ENCODE measurements at regions not wholly inside any gene's neighbourhood (a gene's known extent, or its start where the extent isn't known, plus 50 kb on each side); places are given as distances from the start of the nearest gene placed in this dataset.

DNA sequence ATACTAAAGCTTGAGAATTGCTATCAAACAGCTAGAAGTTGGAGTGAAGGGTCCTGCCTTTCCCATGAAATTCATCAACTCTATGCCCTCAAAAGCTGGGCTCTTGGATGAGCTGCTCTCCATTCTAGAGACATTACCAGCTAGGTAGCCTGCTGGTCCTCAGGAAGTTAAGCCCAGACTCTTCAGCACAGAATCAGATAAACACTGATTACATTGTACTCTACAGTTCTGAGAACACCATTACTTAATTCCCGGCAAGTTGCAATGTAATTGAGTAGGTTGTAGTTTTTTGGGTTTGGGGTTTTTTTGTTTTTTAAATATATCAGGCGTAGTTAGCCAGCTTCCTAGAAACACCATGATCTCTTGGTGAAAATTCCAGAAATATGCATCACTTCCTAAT lies 84.1 kb upstream of the PIK3CG start:
- 100% methylated on average over 2 of the region's 2 CpGs; no CpG with 5 or more reads in 1 of the 2 experiments for WGBS, 2 experiments (ENCODE audit: insufficient coverage in 1 of 2, insufficient read length in 1 of 2)
- H3K27me3 Mint-ChIP-seq (ENCODE audit: insufficient read depth) = peaks cover 3% of the 10 kb centered on the region
- no peak for DNase-seq

DNA sequence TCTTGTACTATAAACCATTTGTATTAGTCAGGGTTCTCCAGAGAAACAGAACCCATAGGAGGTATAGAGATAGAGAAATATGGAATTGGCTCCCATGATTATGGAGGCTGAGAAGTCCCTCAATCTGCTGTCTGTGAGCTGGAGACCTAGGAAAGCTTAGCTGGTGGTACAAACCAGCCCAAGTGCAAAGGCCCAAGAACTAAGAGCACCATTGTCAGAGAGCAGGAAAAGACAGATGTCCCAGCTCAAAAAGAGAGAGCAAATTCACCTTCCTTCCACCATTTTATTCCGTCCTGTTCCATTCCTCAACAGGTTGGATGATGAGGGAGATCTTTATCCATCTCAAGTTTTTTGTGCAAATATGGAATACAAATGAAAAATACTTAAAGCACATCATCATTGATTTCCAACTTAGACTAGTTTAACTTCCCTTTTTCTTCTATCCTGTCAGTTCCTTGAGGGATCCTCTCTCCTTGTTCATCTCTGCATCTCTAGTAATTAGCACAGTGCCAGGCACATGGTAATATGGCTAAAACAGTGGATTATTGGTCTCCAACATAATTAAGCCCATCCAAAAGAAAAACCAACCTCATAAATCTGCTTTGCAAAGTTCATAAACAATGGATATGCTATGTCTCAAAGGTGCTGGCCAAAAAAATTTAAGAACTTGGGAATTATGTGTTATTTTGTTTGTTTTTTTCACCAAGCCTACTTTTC lies 83.1 kb upstream of the PIK3CG start:
- H3K9me3 Mint-ChIP-seq = no peaks in the 10 kb centered on the region
- H3K27ac Mint-ChIP-seq = no peak overlapping the region
- H3K27ac ChIP-seq (ENCODE audit: low read depth, low read length) = no peak overlapping the region
- no peaks in the 10 kb centered on the region for H3K27me3 ChIP-seq (ENCODE audit: control insufficient read depth, insufficient read depth, low read length, poor library complexity, severe bottlenecking)
- H3K36me3 ChIP-seq (ENCODE audit: control insufficient read depth, insufficient read depth, low read length) = no peaks in the 10 kb centered on the region
- H3K4me1 Mint-ChIP-seq = no peaks in the 10 kb centered on the region
- peaks cover 1% of the 10 kb centered on the region for H3K27me3 Mint-ChIP-seq (ENCODE audit: insufficient read depth)
- no peak for DNase-seq
- no peaks in the 10 kb centered on the region for H3K4me1 ChIP-seq (ENCODE audit: control insufficient read depth, insufficient read depth, low read length)
- H3K36me3 Mint-ChIP-seq (ENCODE audit: low read depth) = no peaks in the 10 kb centered on the region
- H3K9ac ChIP-seq (ENCODE audit: extremely low read depth, low read length, poor library complexity, severe bottlenecking) = no peak overlapping the region
- WGBS, 2 experiments (ENCODE audit: insufficient coverage in 1 of 2, insufficient read length in 1 of 2) = 40% methylated on average over 1 of the region's 1 CpG; no CpG with 5 or more reads in 1 of the 2 experiments
- no peak overlapping the region for H3K4me3 ChIP-seq (ENCODE audit: low read length)
- TF ChIP-seq, protein P1, sequence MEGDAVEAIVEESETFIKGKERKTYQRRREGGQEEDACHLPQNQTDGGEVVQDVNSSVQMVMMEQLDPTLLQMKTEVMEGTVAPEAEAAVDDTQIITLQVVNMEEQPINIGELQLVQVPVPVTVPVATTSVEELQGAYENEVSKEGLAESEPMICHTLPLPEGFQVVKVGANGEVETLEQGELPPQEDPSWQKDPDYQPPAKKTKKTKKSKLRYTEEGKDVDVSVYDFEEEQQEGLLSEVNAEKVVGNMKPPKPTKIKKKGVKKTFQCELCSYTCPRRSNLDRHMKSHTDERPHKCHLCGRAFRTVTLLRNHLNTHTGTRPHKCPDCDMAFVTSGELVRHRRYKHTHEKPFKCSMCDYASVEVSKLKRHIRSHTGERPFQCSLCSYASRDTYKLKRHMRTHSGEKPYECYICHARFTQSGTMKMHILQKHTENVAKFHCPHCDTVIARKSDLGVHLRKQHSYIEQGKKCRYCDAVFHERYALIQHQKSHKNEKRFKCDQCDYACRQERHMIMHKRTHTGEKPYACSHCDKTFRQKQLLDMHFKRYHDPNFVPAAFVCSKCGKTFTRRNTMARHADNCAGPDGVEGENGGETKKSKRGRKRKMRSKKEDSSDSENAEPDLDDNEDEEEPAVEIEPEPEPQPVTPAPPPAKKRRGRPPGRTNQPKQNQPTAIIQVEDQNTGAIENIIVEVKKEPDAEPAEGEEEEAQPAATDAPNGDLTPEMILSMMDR (conservative IDR thresholded peaks at IDR 0.05) = no peak
- H3K4me3 Mint-ChIP-seq = no peak overlapping the region
- no peaks in the 10 kb centered on the region for H3K9me3 ChIP-seq (ENCODE audit: control insufficient read depth, low read length)

More for the DNA sequence above, 84.1 kb upstream of the PIK3CG start:
- H3K4me3 Mint-ChIP-seq = no peak overlapping the region
- peaks cover 1% of the 10 kb centered on the region for H3K4me1 Mint-ChIP-seq
- Histone ChIP-seq H3K27ac (ENCODE audit: low read depth, low read length) (no peak overlapping the region), H3K4me1 (ENCODE audit: control insufficient read depth, insufficient read depth, low read length) (no peaks in the 10 kb centered on the region), H3K9me3 (ENCODE audit: control insufficient read depth, low read length) (no peaks in the 10 kb centered on the region), H3K27me3 (ENCODE audit: control insufficient read depth, insufficient read depth, low read length, poor library complexity, severe bottlenecking) (no peaks in the 10 kb centered on the region), H3K36me3 (ENCODE audit: control insufficient read depth, insufficient read depth, low read length) (no peaks in the 10 kb centered on the region), H3K4me3 (ENCODE audit: low read length) (no peak overlapping the region), H3K9ac (ENCODE audit: extremely low read depth, low read length, poor library complexity, severe bottlenecking) (no peak overlapping the region)
- H3K9me3 Mint-ChIP-seq = no peaks in the 10 kb centered on the region
- H3K36me3 Mint-ChIP-seq (ENCODE audit: low read depth) = no peaks in the 10 kb centered on the region
- no peak overlapping the region for H3K27ac Mint-ChIP-seq
- TF ChIP-seq, protein P1 (conservative IDR thresholded peaks at IDR 0.05) = no peak

DNA sequence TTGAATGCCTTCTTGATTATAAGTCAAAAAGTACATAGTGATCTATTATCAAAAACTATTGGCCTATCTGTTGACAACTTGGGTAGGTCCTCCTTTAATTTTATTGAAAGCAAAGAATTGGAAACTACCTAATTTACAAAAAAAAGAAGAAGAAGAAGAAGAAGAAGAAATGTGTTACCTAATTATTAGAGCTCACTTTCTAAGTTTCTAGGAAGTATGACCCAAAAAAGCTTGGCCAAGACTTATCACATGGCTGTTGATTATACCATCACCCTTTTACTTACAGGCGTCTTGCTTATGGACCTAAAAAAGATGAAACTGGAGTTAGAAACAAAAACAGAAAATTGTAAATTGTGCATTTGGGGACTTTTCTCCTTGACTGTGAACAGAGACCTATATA lies 81.8 kb upstream of the PIK3CG start:
- Histone ChIP-seq H3K27ac (ENCODE audit: low read depth, low read length) (no peak overlapping the region), H3K9me3 (ENCODE audit: control insufficient read depth, low read length) (no peaks in the 10 kb centered on the region), H3K4me3 (ENCODE audit: low read length) (no peak overlapping the region), H3K9ac (ENCODE audit: extremely low read depth, low read length, poor library complexity, severe bottlenecking) (no peak overlapping the region), H3K27me3 (ENCODE audit: control insufficient read depth, insufficient read depth, low read length, poor library complexity, severe bottlenecking) (no peaks in the 10 kb centered on the region), H3K36me3 (ENCODE audit: control insufficient read depth, insufficient read depth, low read length) (no peaks in the 10 kb centered on the region), H3K4me1 (ENCODE audit: control insufficient read depth, insufficient read depth, low read length) (no peaks in the 10 kb centered on the region)
- Mint-ChIP-seq H3K27me3 (ENCODE audit: insufficient read depth) (no peaks in the 10 kb centered on the region), H3K4me3 (no peak overlapping the region), H3K9me3 (no peaks in the 10 kb centered on the region), H3K4me1 (no peaks in the 10 kb centered on the region), H3K27ac (no peak overlapping the region), H3K36me3 (ENCODE audit: low read depth) (no peaks in the 10 kb centered on the region)
- DNase-seq = no peak
- TF ChIP-seq, protein P1 (conservative IDR thresholded peaks at IDR 0.05) = no peak
- WGBS, 2 experiments (ENCODE audit: insufficient coverage in 1 of 2, insufficient read length in 1 of 2) = 80% methylated on average over 1 of the region's 1 CpG; no CpG with 5 or more reads in 1 of the 2 experiments
